NCI-H774 (cell line): ENCODE measurements at regions not wholly inside any gene's neighbourhood (a gene's known extent, or its start where the extent isn't known, plus 50 kb on each side); places are given as distances from the start of the nearest gene placed in this dataset.
"Not testable (repeated sequence)": the region's sequence is repeated elsewhere in the genome, so short reads cannot be mapped to it uniquely, and the experiment has no call there.

Experiments
- DNase-seq: peaks from one replicate; lab custom pipeline; 2025; lab: John Stamatoyannopoulos, UW

DNA sequence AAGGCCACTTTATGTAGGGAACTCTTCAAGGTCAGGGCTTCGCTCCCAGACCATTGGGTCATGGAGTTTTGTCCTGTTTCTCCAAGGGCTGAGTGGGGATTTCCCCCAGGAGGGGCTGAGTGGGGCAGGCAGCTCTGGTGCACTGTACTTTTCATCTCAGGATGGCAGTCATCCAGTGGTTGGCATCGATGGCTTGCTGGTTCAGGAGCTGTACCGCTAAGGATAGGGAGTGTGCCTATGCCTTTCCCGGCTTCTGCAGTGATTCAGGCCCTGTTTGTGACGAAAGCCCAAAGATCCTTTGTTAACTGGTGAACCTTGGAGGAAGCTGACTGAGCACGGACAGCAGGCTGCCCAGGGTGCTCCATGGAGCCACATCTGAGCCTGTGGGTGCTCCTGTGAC is 100.1 kb upstream of the GADD45A start:
- DNase-seq = no peak

DNA sequence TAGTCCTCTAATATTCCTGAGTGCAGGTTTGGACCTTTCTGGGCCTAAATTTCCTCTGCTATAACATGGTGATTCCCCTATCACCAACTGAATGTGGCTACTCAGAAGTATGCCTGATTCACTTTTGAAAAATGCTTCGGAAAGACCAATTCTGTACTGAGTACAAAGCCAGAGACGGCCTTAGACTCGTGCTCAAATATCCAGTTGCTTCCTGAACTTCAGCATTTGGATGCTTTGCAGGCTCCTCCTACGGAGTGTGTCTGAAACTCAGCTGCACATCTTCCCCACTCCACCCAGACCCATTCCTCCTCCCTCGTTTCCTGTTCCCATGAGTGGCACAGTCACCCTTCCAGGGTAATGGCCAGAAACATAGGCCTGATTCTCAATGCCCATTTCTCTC is 98.4 kb upstream of the GADD45A start:
- DNase-seq = no peak

DNA sequence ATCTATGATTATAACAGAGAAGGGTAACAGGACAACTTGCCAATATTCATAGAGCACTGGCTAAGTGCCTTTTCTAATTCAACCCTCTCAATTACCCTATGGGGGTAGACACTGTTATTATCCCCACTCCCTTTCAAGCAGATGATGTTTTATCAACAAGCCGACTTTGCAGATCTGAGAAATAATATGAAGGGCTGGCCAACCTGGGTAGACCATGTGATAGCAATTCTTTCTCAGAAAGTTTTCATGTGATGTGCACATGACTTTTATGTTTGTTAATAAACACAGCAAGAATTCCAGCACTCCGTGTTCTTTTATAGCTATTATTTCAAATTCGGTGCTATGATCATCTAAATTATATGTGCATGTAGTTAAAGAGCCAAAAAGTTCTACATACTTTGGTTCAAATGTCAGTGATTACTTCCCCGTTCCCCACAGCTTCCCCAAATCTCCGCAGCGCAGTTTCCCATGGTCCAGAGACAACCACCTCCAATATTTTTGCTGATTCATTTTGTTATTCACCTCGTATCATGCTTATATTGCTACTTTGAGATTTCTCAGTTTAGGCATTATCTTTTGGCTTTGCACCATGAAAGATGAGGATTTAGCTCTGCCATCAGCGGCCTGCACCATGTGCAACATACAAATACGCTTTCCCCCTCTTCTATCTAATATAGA is 96.7 kb upstream of the GADD45A start:
- no peak for DNase-seq

DNA sequence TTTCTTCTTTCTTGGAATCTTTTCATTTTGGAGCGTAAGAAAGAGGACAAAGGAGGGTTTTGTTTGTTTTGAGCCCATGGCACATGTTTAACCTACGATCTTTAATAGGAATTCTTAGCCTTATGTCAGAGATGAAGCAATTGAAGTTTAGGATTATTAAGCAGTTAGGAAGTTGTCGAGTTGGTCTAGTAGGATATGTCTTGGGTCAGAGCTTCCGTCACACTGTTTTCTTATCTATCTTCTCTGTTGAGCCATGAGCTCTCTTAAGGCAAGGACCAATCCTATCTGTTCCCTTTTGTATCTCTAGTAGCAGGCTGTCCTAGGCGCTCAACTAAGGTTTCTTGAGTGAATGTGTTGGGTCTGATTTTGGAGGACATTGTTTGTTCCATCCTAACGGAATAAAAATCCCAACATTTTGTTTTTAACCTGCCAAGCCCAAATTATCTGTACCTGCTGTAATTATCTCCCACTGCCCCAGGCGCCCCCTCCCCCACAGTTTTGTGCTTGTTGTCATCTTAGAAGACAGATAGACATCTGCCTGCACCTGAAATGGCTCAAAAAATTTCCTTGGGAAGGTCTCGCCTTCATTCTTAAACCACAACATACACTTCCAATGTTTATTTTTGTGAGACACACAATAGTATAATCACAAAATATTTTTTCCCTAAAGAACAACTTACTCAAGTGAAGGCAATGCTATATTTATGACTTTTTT is 95.3 kb upstream of the GADD45A start:
- DNase-seq = no peak

DNA sequence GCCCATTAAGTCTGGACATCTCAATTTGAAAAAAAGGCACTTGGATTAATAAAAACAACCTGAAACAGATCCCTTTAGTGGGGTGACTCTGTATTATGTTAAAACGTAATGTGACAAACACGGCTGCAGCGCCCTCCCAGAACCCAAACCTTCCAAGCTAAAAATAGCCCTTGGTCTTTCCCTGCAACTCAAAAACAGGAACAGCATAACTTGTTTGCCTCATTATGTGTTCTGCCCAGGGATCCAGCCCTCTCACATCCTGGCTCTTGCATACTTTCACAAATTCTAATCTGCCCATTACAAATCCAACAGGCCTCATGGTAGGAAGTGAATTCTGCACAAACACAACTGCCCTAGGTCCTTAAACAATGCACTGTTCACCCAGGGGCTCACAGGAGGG is 94.7 kb upstream of the GADD45A start:
- DNase-seq = no peak

DNA sequence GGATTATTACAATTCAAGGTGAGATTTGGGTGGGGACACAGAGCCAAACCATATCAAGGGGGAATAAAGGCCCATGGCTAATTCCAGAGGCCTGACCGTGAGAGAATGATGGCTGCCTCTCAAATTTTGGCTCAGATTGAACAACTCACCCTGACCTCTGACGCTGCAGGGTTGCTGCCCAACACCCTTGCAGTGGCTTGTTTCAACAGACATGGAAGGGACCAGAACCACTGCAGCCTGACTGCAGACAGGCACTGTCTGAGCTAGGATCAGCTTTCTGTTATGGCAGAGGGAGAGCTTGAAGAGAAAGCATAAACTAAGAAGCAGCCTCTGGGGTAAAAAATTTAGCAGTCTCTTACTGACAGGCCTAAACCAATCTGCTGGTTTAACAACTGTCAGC is 90.2 kb upstream of the GADD45A start:
- no peak for DNase-seq

DNA sequence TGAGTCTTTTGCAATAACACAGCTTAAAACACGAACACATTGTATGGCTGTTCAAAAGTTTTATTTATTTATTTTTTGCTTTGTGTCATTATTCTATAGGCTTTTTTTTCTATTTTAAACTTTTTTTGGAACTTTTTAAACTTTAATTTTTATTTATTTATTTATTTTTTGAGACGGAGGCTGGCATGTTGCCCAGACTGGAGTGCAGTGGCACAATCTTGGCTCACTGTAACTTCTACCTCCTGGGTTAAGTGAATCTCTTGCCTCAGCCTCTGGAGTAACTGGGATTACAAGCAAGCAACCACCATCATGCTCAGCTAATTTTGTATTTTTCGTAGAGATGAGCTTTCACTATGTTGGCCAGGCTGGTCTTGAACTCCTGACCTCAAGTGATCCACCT is 88.3 kb upstream of the GADD45A start:
- DNase-seq = no peak

DNA sequence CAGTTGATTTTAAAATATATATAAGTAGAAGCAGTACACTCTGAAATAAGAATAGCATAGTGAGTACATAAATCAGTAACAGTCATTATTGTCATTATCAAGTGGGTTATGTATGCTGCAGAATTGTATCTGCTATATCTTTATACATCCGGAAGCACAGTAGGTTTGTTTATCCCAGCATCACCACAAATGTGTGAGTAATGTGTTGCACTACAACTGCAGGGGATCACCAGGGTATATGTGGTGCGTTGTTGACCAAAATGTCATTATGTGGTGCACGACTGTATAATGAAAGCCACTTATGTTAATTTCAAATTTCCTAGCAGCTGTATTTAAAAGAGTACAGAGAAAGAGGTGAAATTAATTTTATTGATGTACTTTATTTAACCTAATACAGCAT is 87.7 kb upstream of the GADD45A start:
- peak; percentile 75 for DNase-seq

DNA sequence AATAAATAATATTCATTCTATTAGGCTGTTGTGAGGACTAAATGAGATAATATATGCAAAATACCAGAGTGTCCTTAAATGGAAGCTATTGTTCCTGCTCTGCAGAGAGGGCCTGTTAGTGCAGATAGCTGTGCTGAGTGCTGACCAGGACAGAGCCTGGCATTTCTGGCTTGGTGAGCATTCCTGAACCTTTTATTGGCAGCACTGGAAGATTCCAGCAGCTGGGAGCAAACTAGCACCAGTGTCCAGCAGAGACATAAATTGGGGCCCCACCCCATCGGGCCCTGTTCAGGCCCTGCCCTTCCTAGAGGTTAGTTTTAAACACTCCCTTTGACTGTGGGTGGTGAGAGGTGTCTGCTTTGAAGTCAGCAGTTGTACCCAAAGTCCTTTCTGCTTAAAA is 85.9 kb upstream of the GADD45A start:
- no peak for DNase-seq

DNA sequence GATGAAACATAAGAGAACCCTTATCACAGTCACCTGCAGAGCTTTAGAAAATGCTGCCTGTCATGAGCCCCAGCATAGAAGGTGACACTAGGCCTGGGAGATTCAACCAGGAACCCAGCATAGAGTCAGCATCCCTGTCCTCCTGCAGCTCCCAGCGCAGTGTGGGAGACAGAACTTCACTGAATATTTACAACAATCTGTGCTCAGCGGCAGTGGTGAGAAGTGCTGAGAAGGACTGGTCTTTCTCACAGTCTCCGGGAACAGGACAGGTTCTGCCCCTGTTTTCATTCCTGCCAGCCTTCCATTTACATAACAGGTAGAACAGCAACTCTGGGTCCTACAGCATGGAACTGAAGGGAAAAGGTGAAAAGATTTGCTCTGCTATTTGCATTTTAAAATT is 83.5 kb upstream of the GADD45A start:
- no peak for DNase-seq

DNA sequence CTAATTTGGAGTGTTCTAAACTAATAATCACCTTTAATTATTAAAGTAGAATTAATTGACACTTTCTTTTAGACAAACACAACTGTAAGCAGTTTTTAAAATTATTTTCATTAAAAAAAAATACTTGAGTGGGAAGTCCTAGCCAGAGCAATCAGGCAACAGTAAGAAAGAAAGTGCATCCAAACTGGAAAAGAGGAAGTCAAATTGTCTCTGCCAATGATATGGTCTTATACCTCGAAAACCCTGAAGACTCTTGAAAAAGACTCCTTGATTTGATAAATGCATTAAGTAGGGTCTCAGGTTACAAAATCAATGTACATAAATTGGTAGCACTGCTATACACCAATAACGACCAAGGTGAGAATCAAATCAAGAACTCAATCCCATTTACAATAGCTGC is 83.0 kb upstream of the GADD45A start:
- DNase-seq = no peak

DNA sequence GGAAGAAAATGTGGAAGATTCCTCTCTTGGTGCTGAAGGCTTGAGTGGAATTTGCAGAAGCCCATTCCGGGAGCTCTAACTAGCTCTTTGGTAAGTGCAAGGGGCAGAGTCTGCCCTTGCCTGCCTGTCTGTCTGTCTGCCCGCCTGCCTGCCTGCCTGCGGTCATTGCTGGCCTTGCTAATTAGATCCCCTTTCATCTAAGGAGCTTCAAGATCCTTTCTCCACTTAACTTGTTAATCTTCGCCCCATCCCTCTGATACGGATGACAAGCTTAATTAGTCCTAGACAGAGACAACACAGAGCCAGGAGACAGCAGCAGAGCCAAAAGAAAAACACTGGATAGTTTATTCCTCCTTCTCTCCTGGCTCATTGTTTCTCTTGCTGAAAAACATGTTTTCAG is 80.2 kb upstream of the GADD45A start:
- DNase-seq = no peak

DNA sequence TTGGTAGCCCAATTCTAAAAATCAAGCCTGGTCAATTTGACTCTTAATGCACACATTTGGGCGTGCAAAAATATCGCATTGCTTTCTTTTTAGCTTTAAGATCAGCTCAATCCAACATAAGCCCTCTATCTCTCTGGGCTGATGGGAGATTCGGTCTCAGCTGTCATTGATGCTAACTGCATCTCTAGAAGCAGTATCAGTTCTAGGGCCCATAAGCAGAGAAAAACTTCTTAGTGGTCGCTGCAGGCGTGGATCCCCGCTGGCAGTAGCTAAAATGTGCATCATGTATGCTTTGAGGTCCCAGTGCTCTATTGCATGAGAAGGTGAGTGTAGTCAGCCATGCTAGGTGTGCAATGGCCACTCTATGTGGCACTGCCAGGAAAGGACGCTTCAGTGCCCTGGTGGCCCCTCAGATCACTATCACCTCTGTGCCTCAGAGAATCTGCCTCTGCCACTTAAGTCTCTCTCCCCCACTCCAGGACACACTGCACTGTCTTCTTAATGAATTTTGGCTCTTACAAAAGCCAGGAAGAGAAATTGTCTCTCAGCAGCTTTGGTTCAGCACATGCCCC is 79.7 kb upstream of the GADD45A start:
- no peak for DNase-seq

DNA sequence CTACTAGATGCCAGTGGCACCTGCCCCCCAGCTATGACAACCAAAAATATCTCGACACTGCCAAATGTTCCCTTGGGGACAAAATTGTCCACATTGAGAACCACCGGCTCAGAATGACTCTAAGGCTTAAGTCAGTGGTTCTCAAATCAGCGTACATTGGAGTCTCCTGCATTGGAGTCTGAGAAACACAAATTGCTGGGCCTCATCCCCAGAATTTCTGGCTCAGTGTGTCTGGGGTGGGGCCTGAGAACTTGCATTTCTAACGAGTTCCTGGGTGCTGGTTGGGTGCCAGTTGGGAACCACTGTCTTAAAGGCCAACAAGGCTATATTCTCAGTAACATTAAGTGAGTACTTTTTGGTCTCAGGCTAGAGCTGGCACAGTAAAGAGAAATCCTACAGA is 77.7 kb upstream of the GADD45A start:
- no peak for DNase-seq

DNA sequence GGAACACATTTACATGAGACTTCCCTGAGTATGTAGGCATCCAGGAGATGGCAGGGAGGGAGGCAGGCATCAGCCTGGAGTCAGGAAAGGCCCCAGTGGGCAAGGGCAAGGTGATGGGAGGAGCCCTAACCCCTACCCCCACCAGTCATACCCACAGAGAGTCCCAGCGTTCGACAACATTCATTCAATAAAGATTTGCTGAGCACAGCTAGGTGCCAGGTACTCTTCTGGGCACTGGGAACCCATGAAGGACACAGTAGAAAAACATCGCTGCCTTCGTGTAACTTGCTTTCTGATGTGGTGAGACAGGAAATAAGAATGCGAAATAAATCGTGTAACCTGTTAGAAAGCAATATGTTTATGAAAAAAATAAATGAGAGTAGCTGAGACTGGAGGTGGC is 77.3 kb upstream of the GADD45A start:
- no peak for DNase-seq

DNA sequence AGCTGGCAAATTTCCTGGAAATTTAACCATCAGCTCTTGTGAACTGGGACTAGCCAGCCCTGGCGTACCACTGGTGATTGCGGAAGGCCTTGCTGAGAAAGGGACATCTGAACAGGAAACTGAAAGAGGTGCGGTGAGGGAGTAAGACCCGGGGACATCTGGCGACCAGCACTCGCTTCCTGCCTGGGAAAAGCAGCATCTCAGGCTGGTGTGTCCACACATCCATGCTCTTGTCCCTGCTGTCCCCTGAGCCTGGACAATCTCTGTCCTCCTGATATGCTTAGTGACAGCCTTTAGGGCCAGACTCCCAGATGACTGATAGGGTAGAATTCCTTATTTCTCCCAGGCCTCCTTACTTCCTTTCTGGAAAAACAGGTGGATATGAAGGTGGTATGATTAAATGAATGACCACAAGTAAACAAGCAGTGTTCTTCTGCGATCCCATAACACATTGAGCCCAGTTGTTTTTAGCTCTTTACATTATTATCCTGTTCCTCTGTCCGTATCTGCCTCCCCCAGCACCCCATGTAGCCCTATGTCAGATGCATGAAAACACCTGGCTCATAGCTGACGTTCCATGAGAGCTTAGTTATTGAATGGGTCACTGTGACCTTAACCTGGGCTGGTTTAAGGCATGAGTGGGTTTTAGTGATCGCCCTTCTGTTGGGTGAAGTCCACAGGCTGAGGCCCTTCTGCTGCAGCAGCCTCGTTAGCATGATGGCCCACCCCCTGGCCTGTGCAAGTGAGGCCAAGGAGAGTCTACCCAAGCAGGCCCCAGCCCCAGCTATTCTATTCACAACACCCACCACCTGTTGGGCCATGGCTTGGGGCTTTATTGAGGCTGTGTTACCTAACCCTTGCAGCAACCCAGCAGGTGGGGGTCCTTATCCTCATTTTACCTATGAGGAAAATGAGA is 76.1 kb upstream of the GADD45A start:
- no peak for DNase-seq

DNA sequence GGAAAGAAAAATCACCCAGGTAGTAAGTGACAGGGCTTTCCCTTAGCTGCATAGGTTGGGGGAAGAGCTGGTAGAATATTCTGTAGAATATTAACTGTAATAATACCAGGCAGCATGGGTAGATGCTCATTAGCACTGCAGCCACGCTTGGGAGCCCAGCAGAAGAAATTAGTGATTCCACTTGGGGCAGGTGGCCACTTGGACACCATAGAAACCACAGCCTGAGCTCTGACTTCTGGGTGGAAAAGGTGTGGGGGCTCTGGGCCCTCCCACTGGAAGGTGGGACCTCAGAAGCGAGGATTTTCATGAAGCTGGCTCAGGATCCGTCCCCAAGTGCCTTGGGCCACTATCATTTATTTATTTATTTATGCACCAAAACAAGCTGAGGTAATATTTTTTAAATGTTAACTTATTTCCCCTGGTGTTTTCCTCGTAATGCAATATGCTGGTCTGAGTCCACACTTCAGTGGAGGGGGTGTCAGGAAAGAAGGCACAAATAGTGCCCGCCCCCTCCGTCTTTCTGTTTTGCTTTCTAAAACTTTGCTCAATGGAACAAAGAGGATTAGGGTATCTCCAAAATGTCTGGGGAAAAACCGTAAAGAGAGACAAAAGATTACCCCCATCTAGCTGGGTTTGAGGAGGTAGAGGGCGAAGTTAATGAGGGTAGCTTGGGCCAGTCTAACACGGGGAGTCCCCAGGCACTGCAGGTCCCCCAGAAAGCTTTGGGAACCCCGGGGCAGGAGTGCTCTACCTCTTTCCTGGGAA is 75.2 kb upstream of the GADD45A start:
- DNase-seq = no peak

DNA sequence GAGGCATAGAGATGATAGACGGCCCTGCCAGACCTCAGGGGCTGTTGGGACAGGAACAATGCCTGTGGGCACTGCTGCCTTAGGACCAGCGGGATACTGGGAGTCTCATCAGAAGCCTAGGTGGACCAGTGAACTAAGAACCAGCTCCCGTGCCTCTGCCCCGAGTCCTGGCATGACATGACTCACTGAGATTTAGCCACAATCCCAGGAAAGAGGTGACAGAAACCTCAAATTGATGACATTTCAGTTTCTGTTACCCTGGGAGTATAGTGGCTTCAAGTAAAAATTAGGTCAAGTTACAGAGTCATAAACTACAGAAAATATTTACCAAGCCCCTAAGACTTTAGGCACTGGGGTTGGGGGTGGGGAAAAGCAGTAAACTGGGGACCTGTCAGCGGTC is 74.6 kb upstream of the GADD45A start:
- DNase-seq = no peak

DNA sequence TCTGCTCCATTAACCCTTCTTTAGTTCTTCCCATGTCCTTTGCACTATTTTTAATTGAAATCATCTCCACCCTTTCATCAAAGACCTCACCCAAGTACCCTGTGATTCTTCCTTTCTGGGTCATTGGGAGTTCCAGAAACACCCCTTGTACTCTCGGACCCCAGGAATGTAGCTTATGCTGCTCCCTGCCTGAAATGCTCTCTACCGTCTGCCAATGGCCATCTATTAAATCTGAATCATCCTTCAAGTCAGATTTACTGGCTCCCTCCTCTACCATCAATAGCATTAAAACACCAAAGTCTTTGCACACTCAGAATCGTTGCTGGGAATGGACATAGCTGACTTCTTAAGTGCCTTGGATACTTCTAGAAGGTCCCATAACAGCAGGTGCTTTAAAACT is 73.2 kb upstream of the GADD45A start:
- no peak for DNase-seq

DNA sequence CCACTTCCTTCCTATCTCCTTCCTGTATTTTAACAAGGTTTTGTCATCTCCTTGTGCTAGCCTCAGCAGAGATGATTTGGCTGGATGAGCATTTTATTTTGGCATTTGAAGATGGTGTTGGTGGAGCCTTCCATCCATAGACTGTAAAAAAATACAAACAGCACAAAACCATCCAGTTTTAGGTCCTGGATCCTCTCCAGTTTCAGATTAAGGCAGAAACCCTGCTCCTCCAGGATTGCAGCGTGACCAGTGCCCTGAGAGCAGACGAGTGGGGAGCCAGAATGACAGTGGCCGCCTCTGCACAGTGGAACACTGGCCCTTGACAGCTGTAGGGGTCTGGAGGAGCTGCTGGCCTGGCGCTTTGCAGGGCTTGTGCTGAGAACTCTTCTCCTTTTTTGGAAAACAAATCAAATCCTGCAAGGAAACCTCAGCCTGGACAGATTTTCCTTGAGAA is 72.2 kb upstream of the GADD45A start:
- DNase-seq = no peak

DNA sequence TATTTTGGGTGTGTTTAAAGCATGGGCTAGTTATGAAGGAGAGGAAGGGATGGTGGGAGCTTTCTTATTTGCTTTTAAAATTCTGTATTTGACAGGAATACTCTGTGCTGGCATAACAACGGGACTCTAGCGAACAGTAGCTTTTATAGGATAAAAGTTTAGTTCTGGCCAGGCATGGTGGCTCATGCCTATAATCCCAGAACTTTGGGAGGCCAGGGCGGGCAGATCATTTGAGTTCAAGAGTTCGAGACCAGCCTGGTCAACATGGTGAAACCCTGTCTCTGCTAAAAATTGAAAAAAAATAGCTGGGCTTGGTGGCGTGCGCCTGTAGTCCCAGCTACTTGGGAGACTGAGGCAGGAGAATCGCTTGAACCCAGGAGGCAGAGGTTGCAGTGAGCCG is 71.5 kb upstream of the GADD45A start:
- not testable (repeated sequence) for DNase-seq

DNA sequence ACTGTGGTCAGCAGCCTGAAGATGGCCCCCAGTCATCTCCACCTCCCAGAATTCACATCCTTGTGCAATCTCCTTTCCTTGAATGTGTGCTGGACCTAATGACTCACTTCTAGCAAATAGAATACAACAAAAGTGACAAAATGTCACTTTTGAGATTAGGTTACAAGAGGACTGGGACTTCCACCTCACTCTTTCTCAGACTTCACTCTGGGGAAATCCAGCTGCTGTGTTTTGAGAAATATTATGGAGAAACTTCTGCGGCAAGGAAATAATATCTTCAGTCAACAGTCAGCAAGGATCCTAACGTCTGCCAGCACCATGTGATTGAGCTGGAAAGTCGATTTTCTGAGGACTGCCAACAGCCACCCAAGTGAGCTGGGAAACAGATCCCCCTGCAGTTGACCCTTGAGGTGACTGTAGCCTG is 70.5 kb upstream of the GADD45A start:
- DNase-seq = no peak
